HG03469 (cell line): ENCODE measurements at regions not wholly inside any gene's neighbourhood (a gene's known extent, or its start where the extent isn't known, plus 50 kb on each side); places are given as distances from the start of the nearest gene placed in this dataset.
"Not testable (repeated sequence)": the region's sequence is repeated elsewhere in the genome, so short reads cannot be mapped to it uniquely, and the experiment has no call there.

Experiments
- ATAC-seq: cut with Tn5 transposase; IDR thresholded peaks from one replicate; pipeline ENCODE4 v1.9.1; 2021; ENCODE audit warnings: mild to moderate bottlenecking, moderate library complexity, moderate number of reproducible peaks; ENCODE audit not compliant: unreplicated experiment

- ATAC-seq, result no peak
Observed at GRCh38 chr10:57961487-57961886, 306.2 kb downstream of the IPMK start.

DNA sequence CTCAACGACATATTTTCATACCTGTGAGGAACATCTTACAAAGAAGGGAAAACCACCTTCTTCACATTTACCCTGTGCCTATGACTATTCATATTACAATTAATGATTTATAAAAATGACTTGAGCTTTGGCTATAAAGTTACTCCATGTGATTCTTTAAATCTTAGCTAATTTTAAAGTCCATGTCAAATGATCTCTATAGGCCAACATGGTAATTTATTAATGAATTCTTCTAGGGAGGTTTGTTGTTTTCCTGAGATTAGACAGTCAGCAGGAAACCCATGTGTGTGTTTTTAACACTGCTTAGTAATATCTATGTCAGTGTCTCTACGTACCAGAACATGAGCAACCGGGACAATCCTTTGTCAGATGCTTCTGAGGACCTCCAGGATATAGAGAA lies 307.3 kb downstream of the IPMK start:
- no peak for ATAC-seq

DNA sequence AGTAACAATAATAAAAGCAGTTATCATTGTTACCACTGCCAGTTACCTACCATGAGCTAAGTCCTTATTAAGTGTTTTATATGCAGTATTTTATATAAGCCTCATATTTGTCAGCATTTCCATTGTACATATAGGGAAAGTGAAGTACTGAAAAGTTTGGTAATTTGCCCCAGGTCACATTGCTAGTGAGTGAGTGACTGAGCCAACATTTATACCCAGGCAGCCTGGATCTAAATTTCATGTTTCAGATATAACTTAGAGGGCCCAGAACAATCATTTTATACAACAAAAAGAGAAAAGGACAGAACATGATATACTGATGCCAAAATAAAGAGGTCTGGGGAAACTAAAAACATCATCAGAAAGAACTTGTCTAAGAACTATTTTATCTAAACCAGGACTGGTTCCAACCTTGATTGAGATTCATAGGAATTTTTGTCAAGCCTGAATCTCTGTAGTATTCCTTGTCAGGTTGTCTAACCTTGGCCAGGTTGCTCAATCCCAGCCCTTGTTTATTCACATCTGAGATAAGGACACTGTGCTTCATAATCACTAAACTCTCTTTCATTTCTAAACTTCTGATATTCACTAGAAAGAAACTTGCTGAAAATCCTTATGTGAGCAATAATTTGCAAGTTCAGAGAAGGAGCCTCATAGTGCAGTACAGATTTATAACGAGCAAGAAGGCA lies 308.2 kb downstream of the IPMK start:
- ATAC-seq, result no peak

- ATAC-seq, result no peak
Observed at GRCh38 chr10:57955076-57955475, 312.6 kb downstream of the IPMK start.

GRCh38 chr10:57952741-57953140 lies 315.0 kb downstream of the IPMK start:
- ATAC-seq, result no peak

- no peak for ATAC-seq
Observed at GRCh38 chr10:57950442-57950974, 317.2 kb downstream of the IPMK start.

DNA sequence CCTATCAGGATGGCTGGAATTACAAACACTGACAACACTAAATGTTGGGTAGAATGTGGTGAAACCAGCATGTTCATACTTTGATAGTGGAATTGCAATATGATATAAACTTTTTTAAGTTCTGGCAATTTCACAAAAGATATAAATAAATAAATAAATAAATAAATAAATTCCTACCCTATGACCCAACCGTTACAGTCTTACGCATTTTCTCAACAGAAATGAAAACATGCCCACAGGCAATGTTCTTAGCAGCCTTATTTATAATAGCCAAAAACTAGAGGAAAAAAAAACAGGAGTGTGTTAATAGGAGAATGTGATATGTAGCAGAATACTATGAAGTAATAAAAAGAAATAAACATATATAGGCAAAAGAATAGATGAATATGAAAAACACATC lies 318.9 kb downstream of the IPMK start:
- ATAC-seq, result no peak

DNA sequence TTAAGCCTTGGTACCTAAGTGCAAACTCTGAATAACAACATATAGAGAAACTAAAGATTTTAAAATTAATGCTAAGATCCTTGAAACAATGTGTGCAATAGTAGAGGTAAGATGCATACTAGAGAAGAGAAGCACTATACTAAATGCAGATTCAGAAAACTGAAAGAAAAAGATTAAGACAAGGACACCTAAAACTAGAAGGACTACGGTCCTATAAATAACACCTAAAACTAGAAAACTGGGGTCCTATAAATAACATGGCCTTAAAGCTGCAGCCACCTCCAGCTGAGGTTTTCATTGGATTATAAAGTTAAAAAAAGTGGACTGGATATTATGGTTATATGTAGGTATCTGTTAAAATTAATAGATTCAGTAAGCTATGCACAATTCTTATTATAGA lies 320.9 kb downstream of the IPMK start:
- ATAC-seq, result no peak

- ATAC-seq, result no peak
Observed at GRCh38 chr10:57943701-57944100, 324.0 kb downstream of the IPMK start.

DNA sequence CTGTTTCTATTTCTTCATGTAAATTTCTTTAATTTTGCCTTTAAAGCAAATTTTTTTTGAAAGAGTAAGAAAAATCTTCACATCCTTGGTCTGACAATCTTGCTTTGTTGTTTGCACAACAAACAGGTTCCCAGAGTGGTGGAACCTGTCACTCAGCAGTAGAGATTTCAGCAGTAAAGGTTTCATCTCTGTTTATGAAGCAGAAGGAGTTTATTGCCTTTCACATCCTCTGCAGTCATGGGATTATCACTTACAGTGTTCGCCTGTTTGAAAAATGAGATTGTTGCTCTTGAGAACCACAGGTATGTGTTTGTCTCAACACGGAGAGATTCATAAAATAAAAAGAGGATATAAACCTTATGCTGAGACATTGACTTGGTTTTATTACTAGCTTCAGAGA lies 342.6 kb downstream of the IPMK start:
- ATAC-seq, result no peak

GRCh38 chr10:57921140-57921539 lies 346.6 kb downstream of the IPMK start:
- no peak for ATAC-seq

GRCh38 chr10:57919864-57920263 lies 347.8 kb downstream of the IPMK start:
- no peak for ATAC-seq

DNA sequence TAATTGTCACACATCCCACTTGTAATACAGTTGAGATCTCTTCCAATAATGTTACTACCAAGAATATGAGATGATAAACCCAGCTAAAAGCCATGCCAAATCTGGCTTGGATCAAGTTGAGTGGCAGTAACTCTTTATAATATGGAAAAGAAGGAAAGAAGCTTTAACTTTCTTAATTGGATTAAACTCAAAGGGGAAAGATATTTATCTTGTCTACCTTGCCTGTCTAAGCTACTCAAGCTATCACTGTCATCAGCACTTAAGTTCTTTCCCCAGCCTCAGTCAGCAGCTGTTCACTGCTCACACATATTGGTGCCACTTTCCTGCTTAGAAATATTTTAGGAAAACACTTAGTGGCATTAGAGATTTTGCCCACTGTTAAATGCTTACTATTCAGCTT lies 350.7 kb downstream of the IPMK start:
- no peak for ATAC-seq

GRCh38 chr10:57905861-57906260 lies 361.8 kb downstream of the IPMK start:
- ATAC-seq, result no peak

DNA sequence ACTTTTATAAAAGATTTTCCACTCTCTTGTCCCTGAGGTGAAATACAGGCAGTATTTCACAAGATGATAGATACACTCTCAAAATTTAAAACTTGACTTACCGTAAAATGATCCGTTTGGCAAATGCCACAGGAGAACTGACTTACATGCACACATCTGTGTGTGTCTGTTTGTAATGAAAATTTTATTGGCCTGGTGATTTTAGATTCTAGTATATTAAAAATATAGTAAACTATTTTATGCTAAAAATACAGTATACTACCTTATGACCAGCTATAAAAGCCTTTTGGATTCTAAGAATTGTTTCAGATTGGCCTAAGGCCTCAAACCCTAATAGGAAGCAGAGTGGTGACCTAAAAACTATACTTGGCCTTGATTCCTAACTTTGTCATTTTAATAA lies 362.7 kb downstream of the IPMK start:
- ATAC-seq, result no peak

DNA sequence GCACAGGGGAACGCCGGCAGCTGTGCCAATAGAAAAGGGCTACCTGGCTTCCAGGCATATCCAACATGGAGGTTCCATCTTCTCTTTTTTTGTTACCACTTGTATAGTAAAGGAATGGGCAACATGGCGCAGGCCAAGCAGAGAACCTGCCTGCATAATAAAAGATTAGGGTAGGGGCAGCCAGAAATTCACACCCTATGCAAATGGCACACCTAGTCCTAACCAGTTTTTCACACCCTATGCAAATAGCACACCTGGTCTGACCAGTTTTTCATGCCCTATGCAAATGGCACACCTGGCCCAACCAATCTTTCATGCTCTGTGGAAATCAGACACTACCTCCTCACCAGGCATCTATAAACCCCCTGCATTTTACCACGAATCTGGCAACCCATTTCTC lies 369.5 kb downstream of the IPMK start:
- no peak for ATAC-seq

GRCh38 chr10:57897611-57898010 lies 370.1 kb downstream of the IPMK start:
- ATAC-seq, result no peak

- no peak for ATAC-seq
Observed at GRCh38 chr10:57894361-57894760, 373.3 kb downstream of the IPMK start.

- ATAC-seq, result no peak
Observed at GRCh38 chr10:57891201-57892006, 376.3 kb downstream of the IPMK start.

- no peak for ATAC-seq
Observed at GRCh38 chr10:57890691-57891090, 377.0 kb downstream of the IPMK start.

DNA sequence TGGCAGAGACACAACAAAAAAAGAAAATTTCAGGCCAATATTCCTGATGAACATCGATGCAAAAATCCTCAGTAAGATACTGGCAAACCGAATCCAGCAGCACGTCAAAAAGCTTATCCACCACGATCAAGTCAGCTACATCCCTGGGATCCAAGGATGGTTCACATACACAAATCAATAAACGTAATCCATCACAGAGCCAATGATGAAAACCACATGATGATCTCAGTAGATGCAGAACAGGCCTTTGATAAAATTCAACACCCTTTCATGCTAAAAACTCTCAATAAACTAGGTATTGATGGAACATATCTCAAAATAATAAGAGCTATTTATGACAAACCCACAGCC lies 382.1 kb downstream of the IPMK start:
- ATAC-seq, result not testable (repeated sequence)

- ATAC-seq, result no peak
Observed at GRCh38 chr10:57884965-57885617, 382.6 kb downstream of the IPMK start.
